ENCODE measurements at regions not wholly inside any gene's neighbourhood (a gene's known extent, or its start where the extent isn't known, plus 50 kb on each side); places are given as distances from the start of the nearest gene placed in this dataset.

DNA sequence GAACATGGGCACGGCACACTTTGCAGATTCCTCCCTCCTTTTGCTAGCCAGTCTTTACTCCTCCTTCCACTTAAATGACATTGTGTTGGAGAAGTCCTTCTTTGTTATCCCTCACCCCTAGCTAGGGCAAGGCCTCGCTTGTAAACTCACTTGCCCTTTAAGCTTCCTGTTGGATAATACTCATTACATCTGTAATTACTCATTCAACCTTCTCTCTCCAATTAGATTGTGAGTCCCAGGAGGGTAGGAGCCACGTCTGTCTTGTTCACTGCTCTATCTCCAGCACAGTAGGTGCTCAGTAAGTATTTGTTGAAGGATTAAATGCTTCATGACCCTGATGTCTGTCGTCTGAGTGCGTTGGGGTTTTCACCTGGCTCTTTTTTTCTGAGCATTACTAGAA, 98.7 kb upstream of the USP24 start:
- no peak for TF ChIP-seq FOXM1 (IDR thresholded peaks at IDR 0.05; ENCODE audit: borderline replicate concordance, low read depth)
- TF ChIP-seq, protein P1, sequence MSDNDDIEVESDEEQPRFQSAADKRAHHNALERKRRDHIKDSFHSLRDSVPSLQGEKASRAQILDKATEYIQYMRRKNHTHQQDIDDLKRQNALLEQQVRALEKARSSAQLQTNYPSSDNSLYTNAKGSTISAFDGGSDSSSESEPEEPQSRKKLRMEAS (IDR thresholded peaks at IDR 0.05) = no peak
- no peak for TF ChIP-seq TAF1 (IDR thresholded peaks at IDR 0.05; ENCODE audit: low read depth)
- no peak for TF ChIP-seq NFIC (IDR thresholded peaks at IDR 0.05)
- no peak for TF ChIP-seq RAD21 (IDR thresholded peaks at IDR 0.05; ENCODE audit: low read depth)

DNA sequence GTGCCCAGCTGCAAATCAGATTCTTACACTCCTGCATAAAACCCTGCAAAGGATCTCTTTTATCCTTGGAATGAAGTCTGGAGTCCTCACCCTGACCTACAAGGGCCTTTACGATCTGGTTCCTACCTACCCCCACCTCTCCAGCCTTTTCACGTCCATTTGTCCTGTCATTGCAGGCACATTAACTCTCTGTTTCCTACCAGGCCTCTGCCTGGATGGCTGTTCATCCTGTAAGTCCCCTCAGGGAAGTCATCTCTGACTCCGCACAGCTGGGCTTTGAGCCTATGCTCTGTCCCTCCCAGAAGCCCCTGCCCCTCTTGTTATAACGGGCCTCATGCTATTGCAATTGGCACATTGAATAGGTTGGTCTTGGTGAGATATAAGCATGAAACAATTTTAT, 96.8 kb upstream of the USP24 start:
- TF ChIP-seq EP300 (IDR thresholded peaks at IDR 0.05; ENCODE audit: borderline replicate concordance) (no peak), CREB1 (IDR thresholded peaks at IDR 0.05; ENCODE audit: low read depth) (no peak), TAF1 (IDR thresholded peaks at IDR 0.05; ENCODE audit: low read depth) (no peak), ZBTB7A (IDR thresholded peaks at IDR 0.05; ENCODE audit: low read depth) (no peak), EGR1 (IDR thresholded peaks at IDR 0.05) (no peak), TEAD4 (IDR thresholded peaks at IDR 0.05) (no peak), FOXM1 (IDR thresholded peaks at IDR 0.05; ENCODE audit: borderline replicate concordance, low read depth) (no peak), CEBPB (IDR thresholded peaks at IDR 0.05) (no peak), TCF12 (IDR thresholded peaks at IDR 0.05; ENCODE audit: low read depth) (no peak), RAD21 (IDR thresholded peaks at IDR 0.05; ENCODE audit: low read depth) (no peak)
- TF ChIP-seq, protein P1 (IDR thresholded peaks at IDR 0.05) = no peak
- TF ChIP-seq, protein P2, sequence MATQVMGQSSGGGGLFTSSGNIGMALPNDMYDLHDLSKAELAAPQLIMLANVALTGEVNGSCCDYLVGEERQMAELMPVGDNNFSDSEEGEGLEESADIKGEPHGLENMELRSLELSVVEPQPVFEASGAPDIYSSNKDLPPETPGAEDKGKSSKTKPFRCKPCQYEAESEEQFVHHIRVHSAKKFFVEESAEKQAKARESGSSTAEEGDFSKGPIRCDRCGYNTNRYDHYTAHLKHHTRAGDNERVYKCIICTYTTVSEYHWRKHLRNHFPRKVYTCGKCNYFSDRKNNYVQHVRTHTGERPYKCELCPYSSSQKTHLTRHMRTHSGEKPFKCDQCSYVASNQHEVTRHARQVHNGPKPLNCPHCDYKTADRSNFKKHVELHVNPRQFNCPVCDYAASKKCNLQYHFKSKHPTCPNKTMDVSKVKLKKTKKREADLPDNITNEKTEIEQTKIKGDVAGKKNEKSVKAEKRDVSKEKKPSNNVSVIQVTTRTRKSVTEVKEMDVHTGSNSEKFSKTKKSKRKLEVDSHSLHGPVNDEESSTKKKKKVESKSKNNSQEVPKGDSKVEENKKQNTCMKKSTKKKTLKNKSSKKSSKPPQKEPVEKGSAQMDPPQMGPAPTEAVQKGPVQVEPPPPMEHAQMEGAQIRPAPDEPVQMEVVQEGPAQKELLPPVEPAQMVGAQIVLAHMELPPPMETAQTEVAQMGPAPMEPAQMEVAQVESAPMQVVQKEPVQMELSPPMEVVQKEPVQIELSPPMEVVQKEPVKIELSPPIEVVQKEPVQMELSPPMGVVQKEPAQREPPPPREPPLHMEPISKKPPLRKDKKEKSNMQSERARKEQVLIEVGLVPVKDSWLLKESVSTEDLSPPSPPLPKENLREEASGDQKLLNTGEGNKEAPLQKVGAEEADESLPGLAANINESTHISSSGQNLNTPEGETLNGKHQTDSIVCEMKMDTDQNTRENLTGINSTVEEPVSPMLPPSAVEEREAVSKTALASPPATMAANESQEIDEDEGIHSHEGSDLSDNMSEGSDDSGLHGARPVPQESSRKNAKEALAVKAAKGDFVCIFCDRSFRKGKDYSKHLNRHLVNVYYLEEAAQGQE (IDR thresholded peaks at IDR 0.05; ENCODE audit: low read depth) = no peak
- TF ChIP-seq, protein P3, sequence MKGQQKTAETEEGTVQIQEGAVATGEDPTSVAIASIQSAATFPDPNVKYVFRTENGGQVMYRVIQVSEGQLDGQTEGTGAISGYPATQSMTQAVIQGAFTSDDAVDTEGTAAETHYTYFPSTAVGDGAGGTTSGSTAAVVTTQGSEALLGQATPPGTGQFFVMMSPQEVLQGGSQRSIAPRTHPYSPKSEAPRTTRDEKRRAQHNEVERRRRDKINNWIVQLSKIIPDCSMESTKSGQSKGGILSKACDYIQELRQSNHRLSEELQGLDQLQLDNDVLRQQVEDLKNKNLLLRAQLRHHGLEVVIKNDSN (IDR thresholded peaks at IDR 0.05) = no peak

DNA sequence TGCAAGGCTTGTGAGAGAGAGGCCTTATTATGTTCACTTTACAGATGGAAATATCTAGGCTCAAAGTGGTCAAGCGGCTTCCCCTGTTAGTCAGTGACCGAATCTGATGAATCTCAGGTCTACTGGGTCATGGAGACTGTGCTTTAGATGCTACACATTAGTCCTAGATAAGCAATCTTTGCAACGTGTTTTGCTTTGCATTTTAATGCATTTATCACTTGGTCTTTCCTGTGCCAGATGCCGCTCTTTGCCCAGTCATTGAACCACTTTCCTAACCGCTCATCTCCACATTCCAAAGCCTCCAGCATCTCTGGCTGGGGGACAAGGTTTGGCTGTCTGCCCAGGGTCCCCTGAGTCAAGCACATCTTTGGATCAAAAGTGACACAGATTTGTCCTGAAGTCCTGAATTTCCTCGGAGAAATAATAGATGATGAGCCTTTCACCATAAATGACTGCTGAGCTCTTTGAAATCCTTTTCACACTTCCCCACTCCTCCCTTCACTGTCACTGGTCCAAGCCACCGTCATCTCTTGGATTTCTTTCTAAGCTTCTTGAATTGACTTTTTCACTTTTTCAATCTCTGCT, 96.0 kb upstream of the USP24 start:
- TF ChIP-seq RAD21 (IDR thresholded peaks at IDR 0.05; ENCODE audit: low read depth) (no peak), YY1 (IDR thresholded peaks at IDR 0.05; ENCODE audit: low read depth) (no peak), TEAD4 (IDR thresholded peaks at IDR 0.05) (no peak), EP300 (IDR thresholded peaks at IDR 0.05; ENCODE audit: borderline replicate concordance) (no peak), NFIC (IDR thresholded peaks at IDR 0.05) (no peak)
- TF ChIP-seq, protein P3 (IDR thresholded peaks at IDR 0.05) = no peak
- TF ChIP-seq, protein P1 (IDR thresholded peaks at IDR 0.05) = no peak

DNA sequence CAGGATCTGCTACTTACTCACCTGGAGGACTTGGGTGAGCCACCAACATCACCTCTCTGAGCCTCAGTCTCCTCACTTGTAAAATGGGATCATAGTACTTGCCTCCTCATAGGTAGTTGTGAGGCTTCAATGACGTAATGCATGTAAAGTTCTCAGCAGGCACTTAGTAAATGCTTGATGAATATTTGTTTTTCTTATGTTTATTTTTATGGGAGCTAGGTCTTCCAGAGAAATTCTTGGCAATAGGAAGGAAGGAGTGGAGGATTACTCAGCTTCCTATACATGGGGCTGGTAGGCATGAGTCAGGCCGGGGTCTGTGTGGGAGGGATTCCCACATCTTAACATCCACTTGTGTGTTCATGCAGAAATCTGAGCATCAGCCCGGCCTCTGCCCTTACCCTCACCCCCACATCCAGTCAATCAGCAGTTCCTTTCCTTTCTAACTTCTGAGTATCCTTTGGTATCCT, 95.4 kb upstream of the USP24 start:
- no peak for TF ChIP-seq CREB1 (IDR thresholded peaks at IDR 0.05; ENCODE audit: low read depth)
- TF ChIP-seq, protein P2 (IDR thresholded peaks at IDR 0.05; ENCODE audit: low read depth) = no peak
- TF ChIP-seq YY1 (IDR thresholded peaks at IDR 0.05; ENCODE audit: low read depth) = no peak
- TF ChIP-seq, protein P1 (IDR thresholded peaks at IDR 0.05) = no peak
- no peak for TF ChIP-seq FOXM1 (IDR thresholded peaks at IDR 0.05; ENCODE audit: borderline replicate concordance, low read depth)
- no peak for TF ChIP-seq ZBTB7A (IDR thresholded peaks at IDR 0.05; ENCODE audit: low read depth)
- TF ChIP-seq TCF12 (IDR thresholded peaks at IDR 0.05; ENCODE audit: low read depth) = no peak
- TF ChIP-seq TAF1 (IDR thresholded peaks at IDR 0.05; ENCODE audit: low read depth) = no peak
- TF ChIP-seq, protein P3 (IDR thresholded peaks at IDR 0.05) = no peak
- TF ChIP-seq NFIC (IDR thresholded peaks at IDR 0.05) = no peak
- TF ChIP-seq CEBPB (IDR thresholded peaks at IDR 0.05) = no peak
- no peak for TF ChIP-seq EP300 (IDR thresholded peaks at IDR 0.05; ENCODE audit: borderline replicate concordance)
- no peak for TF ChIP-seq TEAD4 (IDR thresholded peaks at IDR 0.05)
- TF ChIP-seq RAD21 (IDR thresholded peaks at IDR 0.05; ENCODE audit: low read depth) = no peak
- TF ChIP-seq EGR1 (IDR thresholded peaks at IDR 0.05) = no peak

DNA sequence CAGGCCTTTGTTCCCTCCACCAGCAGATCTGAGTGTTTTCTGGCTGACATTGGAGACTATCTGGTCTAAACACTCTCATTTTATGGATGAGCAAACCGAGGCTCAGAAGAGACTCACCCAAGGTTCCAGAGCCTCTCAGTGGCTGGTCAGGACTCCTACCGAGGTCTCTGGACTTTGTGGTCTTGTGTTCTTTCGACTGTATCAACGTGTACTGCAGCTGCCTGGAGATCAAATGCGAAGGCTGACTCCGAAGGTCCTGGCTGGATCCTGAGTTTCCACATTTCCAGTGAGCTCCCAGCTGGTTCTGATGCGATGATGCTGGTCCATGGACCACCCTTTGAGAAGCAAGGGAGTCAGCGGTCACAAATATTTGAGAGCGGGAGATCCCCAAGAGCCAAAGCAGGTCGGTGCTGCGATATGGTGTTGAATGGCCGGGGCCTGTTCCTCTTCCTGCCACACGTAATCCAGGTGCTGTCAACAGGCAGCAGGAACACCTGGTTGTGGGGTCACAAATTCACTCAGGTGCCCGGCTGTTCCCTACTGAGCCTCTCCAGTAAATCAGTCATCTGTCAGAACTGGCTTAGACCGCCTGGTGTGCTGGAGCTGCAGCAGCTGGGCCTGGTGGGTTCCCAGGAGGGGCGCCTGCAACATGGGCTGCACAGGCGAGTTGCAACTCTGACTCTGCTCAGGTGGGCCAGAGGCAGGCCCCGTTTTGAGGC, 94.8 kb upstream of the USP24 start:
- TF ChIP-seq ZBTB7A (IDR thresholded peaks at IDR 0.05; ENCODE audit: low read depth) = no peak
- TF ChIP-seq EGR1 (IDR thresholded peaks at IDR 0.05) = no peak
